Upper lobe of left lung (tissue), 4 donors: ENCODE measurements at regions not wholly inside any gene's neighbourhood (a gene's known extent, or its start where the extent isn't known, plus 50 kb on each side); places are given as distances from the start of the nearest gene placed in this dataset.

Source experiments
- POLR2A ChIP-seq, 4 donors: fragments of 450-650 bp; IDR thresholded peaks; one replicate each; pipeline ENCODE4 v1.5.1; 2016 to 2017; ENCODE audit warnings: antibody characterized with exemption in 4 of 4, mild to moderate bottlenecking in 2 of 4
- POLR2AphosphoS5 ChIP-seq, 2 donors: sonication (generic); formaldehyde crosslinking; IDR thresholded peaks; one replicate each; pipeline ENCODE4 v1.5.1; 2017; ENCODE audit warnings: antibody characterized with exemption in 2 of 2
- TF ChIP-seq, protein P1 (sequence below), 6 experiments: fragments of 450-650 bp in 4 of 6; fragments of 200-600 bp in 2 of 6; sonication (generic) in 2 of 6; IDR thresholded peaks; one replicate each; pipeline ENCODE4 v1.5.1; 2016 to 2019; ENCODE audit warnings: antibody characterized with exemption in 6 of 6

DNA sequence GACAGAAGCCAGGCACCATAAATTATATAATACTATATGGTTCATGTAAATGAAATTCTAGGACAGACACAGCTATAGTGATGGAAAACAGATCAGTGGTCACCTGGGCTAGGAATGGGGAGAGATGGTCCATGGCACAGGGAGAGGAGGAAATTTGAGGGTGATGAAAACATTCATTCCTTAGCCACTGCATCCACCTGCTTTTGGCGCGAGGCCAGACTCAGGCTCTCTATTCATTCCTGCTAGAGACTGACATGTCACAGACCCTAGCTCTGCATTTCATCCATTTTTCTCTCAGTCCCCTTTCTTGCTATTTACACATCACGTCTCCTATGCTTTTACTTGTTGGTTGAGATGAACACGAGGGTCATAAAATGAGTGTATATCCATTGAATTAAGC, 628.3 kb upstream of the SLC10A2 start:
- TF ChIP-seq POLR2AphosphoS5 (IDR thresholded peaks at IDR 0.05) (no peak), POLR2A (IDR thresholded peaks at IDR 0.05) (no peak)
- TF ChIP-seq, protein P1, sequence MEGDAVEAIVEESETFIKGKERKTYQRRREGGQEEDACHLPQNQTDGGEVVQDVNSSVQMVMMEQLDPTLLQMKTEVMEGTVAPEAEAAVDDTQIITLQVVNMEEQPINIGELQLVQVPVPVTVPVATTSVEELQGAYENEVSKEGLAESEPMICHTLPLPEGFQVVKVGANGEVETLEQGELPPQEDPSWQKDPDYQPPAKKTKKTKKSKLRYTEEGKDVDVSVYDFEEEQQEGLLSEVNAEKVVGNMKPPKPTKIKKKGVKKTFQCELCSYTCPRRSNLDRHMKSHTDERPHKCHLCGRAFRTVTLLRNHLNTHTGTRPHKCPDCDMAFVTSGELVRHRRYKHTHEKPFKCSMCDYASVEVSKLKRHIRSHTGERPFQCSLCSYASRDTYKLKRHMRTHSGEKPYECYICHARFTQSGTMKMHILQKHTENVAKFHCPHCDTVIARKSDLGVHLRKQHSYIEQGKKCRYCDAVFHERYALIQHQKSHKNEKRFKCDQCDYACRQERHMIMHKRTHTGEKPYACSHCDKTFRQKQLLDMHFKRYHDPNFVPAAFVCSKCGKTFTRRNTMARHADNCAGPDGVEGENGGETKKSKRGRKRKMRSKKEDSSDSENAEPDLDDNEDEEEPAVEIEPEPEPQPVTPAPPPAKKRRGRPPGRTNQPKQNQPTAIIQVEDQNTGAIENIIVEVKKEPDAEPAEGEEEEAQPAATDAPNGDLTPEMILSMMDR (IDR thresholded peaks at IDR 0.05) = no peak
